Ramos (cell line): ENCODE measurements at regions not wholly inside any gene's neighbourhood (a gene's known extent, or its start where the extent isn't known, plus 50 kb on each side); places are given as distances from the start of the nearest gene placed in this dataset.

ENCODE experiments used
- in situ Hi-C: fragments of 300-500 bp; cut with MboI; formaldehyde crosslinking; loops from one replicate; pipeline ENCODE4 v1.14.3; 2022; ENCODE audit warnings: low sequenced_read_pairs; ENCODE audit not compliant: unreplicated experiment

GRCh38 chr5:2461701-2462691, 289.5 kb downstream of the IRX2 start:
- in situ Hi-C loops = no loop called here

GRCh38 chr5:2460098-2460497, 291.4 kb downstream of the IRX2 start:
- in situ Hi-C loops = no loop called here

GRCh38 chr5:2459251-2459650, 292.2 kb downstream of the IRX2 start:
- in situ Hi-C loops = no loop called here

- in situ Hi-C loops = no loop called here
These were observed 295.6 kb downstream of the IRX2 start for GRCh38 chr5:2455878-2456277.

- in situ Hi-C loops = no loop called here
These were observed 296.6 kb downstream of the IRX2 start for GRCh38 chr5:2454876-2455275.

GRCh38 chr5:2453781-2454180, 297.7 kb downstream of the IRX2 start:
- in situ Hi-C loops = no loop called here

GRCh38 chr5:2451100-2451499, 300.4 kb downstream of the IRX2 start:
- in situ Hi-C loops = no loop called here

- in situ Hi-C loops = no loop called here
These were observed 308.8 kb downstream of the IRX2 start for GRCh38 chr5:2442496-2443354.

GRCh38 chr5:2441495-2442180, 309.8 kb downstream of the IRX2 start:
- in situ Hi-C loops = no loop called here

- in situ Hi-C loops = no loop called here
These were observed 311.9 kb downstream of the IRX2 start for GRCh38 chr5:2439608-2440007.

- in situ Hi-C loops = no loop called here
These were observed 318.4 kb downstream of the IRX2 start for GRCh38 chr5:2433086-2433485.

- in situ Hi-C loops = no loop called here
These were observed 319.2 kb downstream of the IRX2 start for GRCh38 chr5:2432076-2432920.

GRCh38 chr5:2430606-2431005, 320.9 kb downstream of the IRX2 start:
- in situ Hi-C loops = no loop called here

GRCh38 chr5:2427983-2428382, 323.5 kb downstream of the IRX2 start:
- in situ Hi-C loops = no loop called here

GRCh38 chr5:2423634-2424033, 327.8 kb downstream of the IRX2 start:
- in situ Hi-C loops = no loop called here

GRCh38 chr5:2417301-2417700, 334.2 kb downstream of the IRX2 start:
- in situ Hi-C loops = no loop called here

GRCh38 chr5:2415678-2416077, 335.8 kb downstream of the IRX2 start:
- in situ Hi-C loops = no loop called here

- in situ Hi-C loops = no loop called here
These were observed 341.0 kb downstream of the IRX2 start for GRCh38 chr5:2410451-2410850.

GRCh38 chr5:2403296-2403695, 348.2 kb downstream of the IRX2 start:
- in situ Hi-C loops = no loop called here

- in situ Hi-C loops = no loop called here
These were observed 351.7 kb downstream of the IRX2 start for GRCh38 chr5:2399804-2400203.
